ENCODE measurements at regions not wholly inside any gene's neighbourhood (a gene's known extent, or its start where the extent isn't known, plus 50 kb on each side); places are given as distances from the start of the nearest gene placed in this dataset.
"Not testable (repeated sequence)": the region's sequence is repeated elsewhere in the genome, so short reads cannot be mapped to it uniquely, and the experiment has no call there.

- ChIA-PET POLR2A (no interaction called here), CTCF (interaction anchor here (1.2 kb wide), 1 partner anchor 67 kb away, joined by 3 read pairs; no protein-coding TSS in a partner anchor)
- peaks cover 11% of the 10 kb centered on the region for H3K9me3 ChIP-seq (ENCODE audit: control insufficient read depth, insufficient read depth, low read length)
- no peak for TF ChIP-seq CTCF (IDR thresholded peaks at IDR 0.05; ENCODE audit: low read depth, low read length)
- H3K27ac ChIP-seq (ENCODE audit: low read depth, low read length), result no peak overlapping the region
- H3K4me3 ChIP-seq (ENCODE audit: low read depth, low read length), result no peak overlapping the region
- no peak for DNase-seq (ENCODE audit: low read depth, low spot score)
- no peaks in the 10 kb centered on the region for H3K27me3 ChIP-seq (ENCODE audit: control insufficient read depth, insufficient read depth, low read length)
Measured at GRCh38 chr10:124322191-124322980, 96.3 kb downstream of the OAT start.

- no peak for TF ChIP-seq CTCF (IDR thresholded peaks at IDR 0.05; ENCODE audit: low read depth, low read length)
- ChIA-PET POLR2A (no interaction called here), CTCF (no interaction called here)
- Histone ChIP-seq H3K9me3 (ENCODE audit: control insufficient read depth, insufficient read depth, low read length) (peaks cover 11% of the 10 kb centered on the region), H3K27ac (ENCODE audit: low read depth, low read length) (no peak overlapping the region), H3K27me3 (ENCODE audit: control insufficient read depth, insufficient read depth, low read length) (no peaks in the 10 kb centered on the region), H3K4me3 (ENCODE audit: low read depth, low read length) (no peak overlapping the region)
- no peak for DNase-seq (ENCODE audit: low read depth, low spot score)
Measured at GRCh38 chr10:124321433-124322089, 97.2 kb downstream of the OAT start.

- ChIA-PET POLR2A (no interaction called here), CTCF (no interaction called here)
- no peak for DNase-seq (ENCODE audit: low read depth, low spot score)
- Histone ChIP-seq H3K27ac (ENCODE audit: low read depth, low read length) (no peak overlapping the region), H3K27me3 (ENCODE audit: control insufficient read depth, insufficient read depth, low read length) (no peaks in the 10 kb centered on the region), H3K9me3 (ENCODE audit: control insufficient read depth, insufficient read depth, low read length) (peaks cover 11% of the 10 kb centered on the region), H3K4me3 (ENCODE audit: low read depth, low read length) (no peak overlapping the region)
- no peak for TF ChIP-seq CTCF (IDR thresholded peaks at IDR 0.05; ENCODE audit: low read depth, low read length)
Measured at GRCh38 chr10:124320778-124321432, 97.8 kb downstream of the OAT start.

- no peak for TF ChIP-seq CTCF (IDR thresholded peaks at IDR 0.05; ENCODE audit: low read depth, low read length)
- Histone ChIP-seq H3K27ac (ENCODE audit: low read depth, low read length) (no peak overlapping the region), H3K4me3 (ENCODE audit: low read depth, low read length) (no peak overlapping the region), H3K27me3 (ENCODE audit: control insufficient read depth, insufficient read depth, low read length) (no peaks in the 10 kb centered on the region), H3K9me3 (ENCODE audit: control insufficient read depth, insufficient read depth, low read length) (peaks cover 11% of the 10 kb centered on the region)
- no peak for DNase-seq (ENCODE audit: low read depth, low spot score)
- POLR2A ChIA-PET, result no interaction called here
- CTCF ChIA-PET, result no interaction called here
Measured at GRCh38 chr10:124319926-124320391, 98.8 kb downstream of the OAT start.

GRCh38 chr10:124319520-124319919 lies 99.2 kb downstream of the OAT start:
- CTCF ChIA-PET; H3K27ac ChIP-seq (ENCODE audit: low read depth, low read length); DNase-seq (ENCODE audit: low read depth, low spot score); POLR2A ChIA-PET; H3K27me3 ChIP-seq (ENCODE audit: control insufficient read depth, insufficient read depth, low read length); H3K4me3 ChIP-seq (ENCODE audit: low read depth, low read length): not testable (repeated sequence)
- H3K9me3 ChIP-seq (ENCODE audit: control insufficient read depth, insufficient read depth, low read length), result peaks cover 11% of the 10 kb centered on the region
